Inflammatory macrophage treated with lipopolysaccharide for 4 hours (primary cell): ENCODE measurements at regions not wholly inside any gene's neighbourhood (a gene's known extent, or its start where the extent isn't known, plus 50 kb on each side); places are given as distances from the start of the nearest gene placed in this dataset.
"Not testable (repeated sequence)": the region's sequence is repeated elsewhere in the genome, so short reads cannot be mapped to it uniquely, and the experiment has no call there.

Experiments used
- DNase-seq: peaks from one replicate; pipeline ENCODE4 v3.0.0-alpha.2; 2020

DNA sequence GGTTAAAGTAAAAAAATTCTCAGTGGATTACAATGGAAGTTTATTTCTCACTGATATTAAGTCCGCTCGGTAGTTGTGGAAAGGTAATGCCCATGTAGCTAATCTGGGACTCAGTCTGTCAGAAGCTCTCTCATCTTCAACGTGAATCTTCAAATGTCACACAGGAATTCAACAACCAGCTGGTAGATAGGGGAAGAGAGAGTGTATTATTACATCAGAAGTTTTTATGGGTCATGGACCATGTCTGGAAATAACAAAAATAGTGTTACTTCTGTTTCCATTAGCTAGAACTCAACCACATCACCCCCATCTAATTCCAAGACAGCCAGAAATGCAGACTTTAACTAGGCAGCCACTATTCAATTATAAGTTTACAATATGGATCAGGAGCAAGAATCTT lies 506.1 kb upstream of the HTR2C start:
- DNase-seq, result no peak

GRCh38 chrX:114075073-114075673 lies 508.7 kb upstream of the HTR2C start:
- no peak for DNase-seq

GRCh38 chrX:114073926-114074325 lies 510.0 kb upstream of the HTR2C start:
- DNase-seq, result no peak

DNA sequence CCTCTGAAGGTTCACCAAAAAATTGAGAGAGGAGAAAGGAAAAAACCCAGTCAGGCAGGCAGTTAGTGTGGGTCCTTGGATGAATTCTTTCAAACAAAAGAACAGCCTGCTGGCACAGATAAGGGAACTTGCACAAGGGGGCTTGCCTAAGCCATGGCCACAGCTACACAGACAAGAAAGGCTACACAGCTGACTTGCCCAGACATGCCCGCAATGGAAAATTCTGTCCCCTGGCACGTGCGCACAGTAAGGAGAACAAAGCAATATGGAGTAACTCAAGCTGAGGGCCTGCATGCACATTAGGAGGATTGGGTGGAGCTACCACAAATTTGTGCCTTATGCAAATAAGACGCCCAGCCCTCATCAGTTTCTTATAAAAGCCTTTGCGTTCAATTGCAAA lies 512.5 kb upstream of the HTR2C start:
- no peak for DNase-seq

- DNase-seq, result no peak
Observed at GRCh38 chrX:114065577-114066223, 518.2 kb upstream of the HTR2C start.

DNA sequence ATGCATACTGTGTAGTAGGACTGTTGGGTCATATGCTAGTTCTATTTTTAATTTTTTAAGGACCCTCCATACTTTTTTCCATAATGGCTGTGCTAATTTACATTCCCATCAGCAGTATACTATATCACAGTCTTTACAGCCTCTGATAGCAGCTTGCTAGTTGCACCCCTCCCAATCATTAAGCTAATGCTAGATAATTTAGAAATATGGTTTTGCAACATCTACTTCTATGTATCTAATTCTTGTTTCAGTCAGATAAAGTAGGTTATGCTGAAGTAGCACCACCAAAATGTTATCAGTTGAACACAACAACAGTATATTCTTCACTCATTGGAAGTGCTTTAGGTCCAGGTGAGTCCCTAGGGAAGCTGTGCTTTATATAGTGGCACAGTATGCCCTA lies 522.7 kb upstream of the HTR2C start:
- DNase-seq, result no peak

GRCh38 chrX:114058988-114059418 lies 524.9 kb upstream of the HTR2C start:
- peak; percentile 6 for DNase-seq

DNA sequence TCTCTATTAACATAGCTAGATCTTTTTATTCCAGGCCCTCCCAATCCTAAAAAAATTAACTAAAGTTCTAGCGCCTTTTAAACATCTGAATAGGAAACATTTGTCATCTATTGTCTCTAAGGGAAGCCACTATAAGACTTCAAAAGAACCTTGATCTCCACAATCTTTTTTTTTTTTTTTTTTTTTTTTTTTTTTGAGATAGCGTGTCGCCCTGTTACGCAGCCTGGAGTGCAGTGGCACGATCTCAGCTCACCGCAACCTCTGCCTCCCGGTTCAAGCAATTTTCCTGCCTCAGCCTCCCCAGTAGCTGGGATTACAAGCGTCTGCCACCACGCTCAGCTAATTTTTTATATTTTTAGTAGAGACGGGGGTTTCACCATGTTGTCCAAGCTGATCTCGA lies 526.5 kb upstream of the HTR2C start:
- DNase-seq, result not testable (repeated sequence)

GRCh38 chrX:114051667-114052315 lies 532.1 kb upstream of the HTR2C start:
- DNase-seq, result no peak

DNA sequence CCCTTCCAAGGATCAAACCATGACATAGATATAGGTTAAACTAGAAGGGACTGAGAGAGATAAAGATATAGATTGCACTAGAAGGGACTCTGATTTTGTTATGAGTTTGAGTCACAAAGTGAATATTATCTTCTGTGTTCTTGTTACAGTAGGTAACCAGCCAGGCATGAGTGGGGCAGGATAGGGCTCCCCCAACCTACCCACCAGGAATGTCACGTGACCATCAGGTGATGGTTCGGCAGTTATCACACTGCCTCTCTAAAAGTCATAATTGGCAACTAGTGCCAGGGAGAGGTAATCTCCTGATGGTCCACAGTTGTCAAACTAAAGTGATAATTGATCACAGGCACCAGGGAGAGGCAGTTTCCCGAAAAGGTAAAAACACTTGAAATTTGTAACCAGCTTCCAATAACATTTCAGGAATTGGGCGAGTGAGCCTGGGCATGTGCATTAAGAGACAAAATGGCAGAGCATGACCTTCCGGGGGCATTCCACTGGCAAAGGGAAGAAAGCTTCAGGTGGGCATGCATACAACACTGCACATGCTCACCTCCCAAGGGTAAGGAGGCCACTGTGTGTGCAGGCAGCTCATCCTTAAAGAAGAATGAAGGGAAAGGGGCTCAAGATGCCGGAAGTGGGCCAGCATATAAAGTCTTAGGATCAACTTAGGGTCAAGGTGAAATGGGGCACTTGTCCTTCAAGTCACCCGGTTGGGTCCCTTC lies 533.6 kb upstream of the HTR2C start:
- no peak for DNase-seq

DNA sequence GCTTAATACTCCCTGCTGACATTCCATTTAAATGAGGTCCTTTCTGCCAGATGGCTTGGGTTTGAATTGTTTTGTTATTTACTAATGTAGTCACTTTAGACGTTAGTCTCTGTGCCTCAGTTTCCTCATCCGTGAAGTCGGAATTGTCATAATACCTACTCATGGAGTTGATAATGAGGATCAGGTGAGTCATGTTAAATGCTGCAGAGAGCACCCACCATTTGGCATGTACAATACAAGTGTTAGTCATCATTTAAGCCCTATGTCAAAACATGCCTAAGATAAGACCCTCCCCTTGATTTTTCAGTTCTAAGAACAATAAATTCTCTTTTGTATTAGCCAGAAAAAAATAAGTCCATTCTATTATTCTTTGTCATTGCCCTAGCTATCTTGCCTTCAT lies 534.8 kb upstream of the HTR2C start:
- no peak for DNase-seq

GRCh38 chrX:114047558-114047957 lies 536.3 kb upstream of the HTR2C start:
- DNase-seq, result no peak

GRCh38 chrX:114046695-114047279 lies 537.1 kb upstream of the HTR2C start:
- no peak for DNase-seq

DNA sequence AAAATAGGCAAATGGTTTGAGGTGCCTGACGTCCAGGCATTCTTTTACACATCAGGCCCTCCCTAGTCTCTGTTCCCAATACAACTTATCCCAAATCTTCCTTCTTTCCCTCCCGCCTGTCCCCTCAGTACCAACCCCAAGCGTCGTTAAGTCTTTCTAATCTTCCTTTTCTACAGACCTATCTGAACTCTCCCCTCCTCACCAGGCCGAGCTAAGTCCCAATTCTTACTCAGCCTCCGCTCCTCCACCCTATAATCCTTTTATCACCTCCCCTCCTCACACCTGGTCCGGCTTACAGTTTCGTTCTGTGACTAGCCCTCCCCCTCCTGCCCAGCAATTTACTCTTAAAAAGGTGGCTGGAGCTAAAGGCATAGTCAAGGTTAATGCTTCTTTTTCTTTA lies 542.4 kb upstream of the HTR2C start:
- DNase-seq, result not testable (repeated sequence)

DNA sequence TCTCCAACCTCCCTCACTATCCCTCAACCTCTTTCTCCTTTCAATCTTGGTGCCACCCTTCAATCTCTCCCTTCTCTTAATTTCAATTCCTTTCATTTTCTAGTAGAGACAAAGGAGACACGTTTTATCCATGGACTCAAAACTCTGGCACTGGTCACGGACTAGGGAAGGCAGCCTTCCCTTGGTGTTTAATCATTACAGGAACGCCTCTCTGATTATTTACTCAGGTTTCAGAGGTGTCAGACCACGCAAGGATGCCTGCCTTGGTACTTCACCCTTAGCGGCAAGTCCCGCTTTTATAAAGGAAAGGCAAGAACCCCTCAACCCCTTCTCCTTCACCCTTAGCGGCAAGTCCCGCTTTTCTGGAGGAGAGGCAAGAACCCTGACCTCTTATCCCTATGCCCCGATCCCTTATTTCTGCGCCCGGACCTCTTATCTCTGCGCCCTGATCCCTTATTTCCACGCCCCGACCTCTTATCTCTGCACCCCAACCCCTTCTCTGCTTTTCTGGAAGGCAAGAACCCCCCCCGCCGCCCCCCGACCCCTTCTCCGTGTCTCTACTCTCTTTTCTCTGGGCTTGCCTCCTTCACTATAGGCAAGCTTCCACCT lies 543.1 kb upstream of the HTR2C start:
- DNase-seq, result not testable (repeated sequence)

DNA sequence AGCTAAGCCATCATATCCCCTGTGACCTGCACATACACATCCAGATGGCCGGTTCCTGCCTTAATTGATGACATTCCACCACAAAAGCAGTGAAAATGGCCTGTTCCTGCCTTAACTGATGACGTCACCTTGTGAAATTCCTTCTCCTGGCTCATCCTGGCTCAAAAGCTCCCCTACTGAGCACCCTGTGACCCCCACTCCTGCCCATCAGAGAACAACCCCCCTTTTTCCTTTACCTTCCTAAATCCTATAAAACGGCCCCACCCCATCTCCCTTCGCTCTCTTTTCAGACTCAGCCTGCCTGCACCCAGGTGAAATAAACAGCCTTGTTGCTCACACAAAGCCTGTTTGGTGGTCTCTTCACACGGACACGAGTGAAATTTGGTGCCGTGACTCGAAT lies 543.8 kb upstream of the HTR2C start:
- not testable (repeated sequence) for DNase-seq

- DNase-seq, result no peak
Observed at GRCh38 chrX:114038358-114038757, 545.5 kb upstream of the HTR2C start.

GRCh38 chrX:114037515-114037914 lies 546.4 kb upstream of the HTR2C start:
- DNase-seq, result no peak

DNA sequence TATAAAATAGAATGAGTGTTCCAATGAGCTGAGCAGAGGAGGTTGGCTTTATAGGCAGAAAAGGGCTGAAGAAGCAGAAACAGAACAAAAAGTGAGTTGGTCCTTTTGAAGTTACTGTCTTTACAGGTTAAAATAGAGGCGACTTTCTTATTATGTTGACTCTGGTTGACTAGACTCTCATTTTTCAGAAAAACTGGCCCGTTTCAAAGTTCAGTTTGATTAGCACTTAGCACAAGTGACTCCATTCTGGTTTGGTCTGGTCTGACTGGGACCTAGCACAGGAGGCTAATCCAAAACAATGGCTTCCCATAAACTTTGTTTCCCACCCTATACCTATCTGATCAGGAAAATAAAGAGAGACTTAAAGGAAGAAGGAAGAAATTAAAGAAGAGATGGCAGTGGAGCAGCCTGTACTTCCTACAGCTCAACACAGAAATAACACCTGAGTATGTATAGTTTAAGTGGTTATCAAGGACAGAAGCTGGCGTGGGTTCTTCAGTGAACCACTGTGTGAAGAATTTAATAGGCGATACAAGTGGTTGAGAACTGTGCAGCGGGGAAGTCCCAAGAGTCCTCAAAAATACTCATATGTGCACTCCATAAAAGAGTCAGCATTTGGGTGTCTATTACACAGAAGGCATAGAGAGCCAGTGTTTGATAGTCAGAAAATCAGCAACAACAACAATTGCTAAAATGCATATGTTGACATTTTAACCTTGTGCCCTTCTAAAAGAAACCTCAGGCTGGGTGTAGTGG lies 554.8 kb upstream of the HTR2C start:
- no peak for DNase-seq

DNA sequence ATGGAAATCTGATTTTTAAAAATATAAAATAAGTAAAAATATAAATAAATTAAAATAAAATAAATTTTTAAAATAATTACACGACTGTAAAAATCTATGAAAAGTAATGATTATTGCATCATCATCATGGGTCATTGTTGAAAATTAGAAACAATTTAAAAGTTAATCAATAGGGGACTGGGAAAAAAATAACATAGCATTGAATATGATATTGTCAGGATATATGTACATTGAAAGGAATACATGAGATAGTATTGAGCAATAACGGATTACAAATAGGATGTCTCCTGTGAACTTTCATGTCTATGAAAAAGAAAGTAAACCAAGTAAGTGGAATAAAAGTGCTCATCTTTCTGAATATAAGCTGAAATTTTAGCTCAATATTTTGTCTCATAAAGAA lies 566.8 kb upstream of the HTR2C start:
- DNase-seq, result no peak

DNA sequence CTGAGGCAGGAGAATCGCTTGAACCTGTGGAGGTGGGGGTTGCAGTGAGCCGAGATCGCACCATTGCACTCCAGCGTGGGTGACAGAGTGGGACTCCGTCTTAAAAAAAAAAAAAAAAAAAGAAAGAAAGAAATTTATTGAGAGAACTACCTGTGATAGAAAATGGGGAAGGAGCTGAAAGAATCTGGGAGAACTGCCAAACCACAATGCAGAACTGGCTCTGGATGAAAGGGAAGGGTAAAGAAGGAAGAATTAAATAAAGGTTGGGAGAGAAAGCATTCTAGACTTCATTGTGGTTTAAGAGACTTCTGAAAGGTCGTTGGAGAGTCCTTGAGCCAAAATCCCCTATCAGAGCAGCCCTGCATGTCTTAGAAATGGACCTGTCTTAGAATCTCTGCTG lies 567.9 kb upstream of the HTR2C start:
- DNase-seq, result no peak

DNA sequence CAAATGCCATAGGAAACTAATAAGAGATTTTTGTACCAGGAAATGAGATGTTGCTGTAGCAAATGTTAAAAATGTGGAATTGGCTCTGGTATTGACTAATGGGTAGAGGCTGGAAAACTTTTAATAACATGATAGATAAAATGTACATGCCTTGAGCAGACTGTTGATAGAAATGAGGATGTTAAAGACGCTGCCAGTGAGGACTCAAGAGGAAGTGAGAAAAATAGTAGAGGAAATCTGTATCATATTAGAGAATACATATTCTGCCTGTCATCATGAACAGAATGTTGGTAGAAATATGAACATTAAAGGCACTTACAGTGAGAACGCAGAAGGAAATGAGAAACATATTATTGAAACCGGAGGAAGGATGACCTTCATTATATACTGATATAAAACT lies 577.2 kb upstream of the HTR2C start:
- peak; percentile 10 for DNase-seq
